Neural progenitor cell (in vitro differentiated cells): ENCODE measurements at regions not wholly inside any gene's neighbourhood (a gene's known extent, or its start where the extent isn't known, plus 50 kb on each side); places are given as distances from the start of the nearest gene placed in this dataset.

Experiments
- DNase-seq: peaks from one replicate; pipeline ENCODE4 v3.0.0-alpha.2; 2016; ENCODE audit warnings: low spot score
- H2AFZ ChIP-seq: fragments of 200-600 bp; sonication (generic); replicated peaks from 2 replicates; pipeline ENCODE4 v1.6.1; 2016; ENCODE audit warnings: antibody characterized with exemption
- H3F3A ChIP-seq: fragments of 200-600 bp; sonication (generic); 2 replicates; pipeline ENCODE4 v1.6.1; 2016; ENCODE audit warnings: antibody characterized with exemption, low read depth
- H3K27ac ChIP-seq: fragments of 200-600 bp; sonication (generic); 2 replicates; pipeline ENCODE4 v1.5.1; 2016; ENCODE audit warnings: mild to moderate bottlenecking
- H3K27me3 ChIP-seq: fragments of 200-600 bp; sonication (generic); 2 replicates; pipeline ENCODE4 v1.6.1; 2016; ENCODE audit warnings: mild to moderate bottlenecking, moderate library complexity
- H3K36me3 ChIP-seq: fragments of 200-600 bp; sonication (generic); 2 replicates; pipeline ENCODE4 v1.5.1; 2016
- H3K4me1 ChIP-seq: fragments of 200-600 bp; sonication (generic); 2 replicates; pipeline ENCODE4 v1.6.1; 2016; ENCODE audit warnings: mixed run types
- H3K4me2 ChIP-seq: fragments of 200-600 bp; sonication (generic); 2 replicates; pipeline ENCODE4 v1.6.1; 2016
- H3K4me3 ChIP-seq: fragments of 200-600 bp; sonication (generic); 2 replicates; pipeline ENCODE4 v1.5.1; 2016
- H3K79me2 ChIP-seq: fragments of 200-600 bp; sonication (generic); 2 replicates; pipeline ENCODE4 v1.6.1; 2016; ENCODE audit warnings: low read depth
- H3K9ac ChIP-seq: fragments of 200-600 bp; sonication (generic); 2 replicates; pipeline ENCODE4 v1.6.1; 2016
- H3K9me3 ChIP-seq: fragments of 200-600 bp; sonication (generic); 2 replicates; pipeline ENCODE4 v1.5.1; 2016; ENCODE audit warnings: low read depth
- H4K20me1 ChIP-seq: fragments of 200-600 bp; sonication (generic); 2 replicates; pipeline ENCODE4 v1.6.1; 2016; ENCODE audit warnings: low read depth
- H3K27ac Mint-ChIP-seq: 3 replicates; pipeline ENCODE4 v1.8.0; 2021; ENCODE audit warnings: mixed read lengths
- H3K27me3 Mint-ChIP-seq: 2 replicates; pipeline ENCODE4 v1.8.0; 2022; ENCODE audit warnings: low read depth, mild to moderate bottlenecking, inconsistent platforms, moderate library complexity, mixed read lengths; ENCODE audit not compliant: insufficient read depth
- H3K36me3 Mint-ChIP-seq: 3 replicates; pipeline ENCODE4 v1.8.0; 2021; ENCODE audit warnings: mixed read lengths
- H3K4me1 Mint-ChIP-seq: 3 replicates; pipeline ENCODE4 v1.8.0; 2021; ENCODE audit warnings: mixed read lengths
- H3K4me3 Mint-ChIP-seq: 3 replicates; pipeline ENCODE4 v1.8.0; 2021; ENCODE audit warnings: mild to moderate bottlenecking, moderate library complexity, mixed read lengths
- H3K9me3 Mint-ChIP-seq: 3 replicates; pipeline ENCODE4 v1.8.0; 2020; ENCODE audit warnings: mixed read lengths
- EZH2 ChIP-seq: fragments of 200-600 bp; sonication (generic); IDR thresholded peaks from 2 replicates; pipeline ENCODE4 v1.6.1; 2017; ENCODE audit warnings: antibody characterized with exemption, mild to moderate bottlenecking, moderate library complexity
- EZH2phosphoT487 ChIP-seq: fragments of 200-600 bp; sonication (generic); IDR thresholded peaks from 2 replicates; pipeline ENCODE4 v1.6.1; 2017; ENCODE audit warnings: antibody characterized with exemption
- TF ChIP-seq, protein P1 (sequence below): fragments of 200-600 bp; sonication (generic); IDR thresholded peaks from 2 replicates; pipeline ENCODE4 v1.5.1; 2017; ENCODE audit warnings: antibody characterized with exemption, mild to moderate bottlenecking

DNA sequence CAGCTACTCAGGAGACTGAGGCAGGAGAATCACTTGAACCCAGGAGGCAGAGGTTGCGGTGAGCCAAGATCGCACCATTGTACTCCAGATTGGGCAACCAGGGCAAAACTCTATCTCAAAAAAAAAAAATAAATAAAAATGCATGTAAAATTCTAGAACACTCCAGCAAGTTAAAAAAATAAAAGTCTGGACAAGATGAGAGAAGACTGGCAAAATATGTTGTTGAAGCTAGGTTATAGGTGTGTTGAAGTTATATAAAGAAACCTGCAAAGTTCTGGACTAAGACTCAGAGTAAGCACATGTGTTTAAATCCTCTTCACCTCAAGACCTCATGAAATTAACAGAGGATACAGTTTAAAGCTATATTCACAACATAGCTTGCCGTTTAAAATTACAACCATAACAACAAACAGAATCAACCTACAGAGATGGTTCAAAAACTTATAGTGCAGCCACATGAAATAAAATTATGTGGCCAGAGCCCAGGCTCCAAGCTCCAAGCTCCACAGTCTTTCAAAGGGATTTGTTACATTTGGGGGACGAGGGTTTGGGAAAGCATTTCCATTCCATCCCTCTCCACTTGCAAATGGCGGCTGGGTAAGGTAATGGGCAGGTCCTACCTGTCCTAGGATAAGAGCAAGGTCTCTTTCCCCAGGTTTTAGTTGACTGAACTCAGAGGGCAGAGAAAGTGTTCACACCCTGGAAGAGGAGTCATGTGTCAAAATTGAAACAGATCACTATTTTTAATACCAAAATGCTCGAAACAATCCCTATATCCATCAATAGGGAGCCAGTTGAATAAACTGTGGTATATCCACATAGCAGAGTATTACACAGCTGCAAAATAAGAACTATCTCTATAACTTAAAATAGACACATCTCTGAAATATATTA is 59.9 kb upstream of the MYCN start:
- no peaks in the 10 kb centered on the region for H3K27me3 ChIP-seq
- no peak overlapping the region for H3K4me2 ChIP-seq
- no peak overlapping the region for H2AFZ ChIP-seq
- no peaks in the 10 kb centered on the region for H3K36me3 ChIP-seq
- peaks cover 5% of the 10 kb centered on the region for H3K4me1 ChIP-seq
- no peaks in the 10 kb centered on the region for H3K9me3 ChIP-seq
- no peak overlapping the region for H3K9ac ChIP-seq
- peaks cover 4% of the 10 kb centered on the region for H3F3A ChIP-seq
- no peak overlapping the region for H3K27ac ChIP-seq
- DNase-seq: no peak
- H3K27ac Mint-ChIP-seq: no peak overlapping the region
- no peaks in the 10 kb centered on the region for H3K4me1 Mint-ChIP-seq
- H3K27me3 Mint-ChIP-seq: peaks cover 6% of the 10 kb centered on the region
- no peak overlapping the region for H3K4me3 Mint-ChIP-seq
- no peaks in the 10 kb centered on the region for H3K36me3 Mint-ChIP-seq
- H4K20me1 ChIP-seq: no peaks in the 10 kb centered on the region
- no peak overlapping the region for H3K4me3 ChIP-seq
- no peaks in the 10 kb centered on the region for H3K79me2 ChIP-seq
- peaks cover 13% of the 10 kb centered on the region for H3K9me3 Mint-ChIP-seq
- TF ChIP-seq, protein P1, sequence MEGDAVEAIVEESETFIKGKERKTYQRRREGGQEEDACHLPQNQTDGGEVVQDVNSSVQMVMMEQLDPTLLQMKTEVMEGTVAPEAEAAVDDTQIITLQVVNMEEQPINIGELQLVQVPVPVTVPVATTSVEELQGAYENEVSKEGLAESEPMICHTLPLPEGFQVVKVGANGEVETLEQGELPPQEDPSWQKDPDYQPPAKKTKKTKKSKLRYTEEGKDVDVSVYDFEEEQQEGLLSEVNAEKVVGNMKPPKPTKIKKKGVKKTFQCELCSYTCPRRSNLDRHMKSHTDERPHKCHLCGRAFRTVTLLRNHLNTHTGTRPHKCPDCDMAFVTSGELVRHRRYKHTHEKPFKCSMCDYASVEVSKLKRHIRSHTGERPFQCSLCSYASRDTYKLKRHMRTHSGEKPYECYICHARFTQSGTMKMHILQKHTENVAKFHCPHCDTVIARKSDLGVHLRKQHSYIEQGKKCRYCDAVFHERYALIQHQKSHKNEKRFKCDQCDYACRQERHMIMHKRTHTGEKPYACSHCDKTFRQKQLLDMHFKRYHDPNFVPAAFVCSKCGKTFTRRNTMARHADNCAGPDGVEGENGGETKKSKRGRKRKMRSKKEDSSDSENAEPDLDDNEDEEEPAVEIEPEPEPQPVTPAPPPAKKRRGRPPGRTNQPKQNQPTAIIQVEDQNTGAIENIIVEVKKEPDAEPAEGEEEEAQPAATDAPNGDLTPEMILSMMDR: no peak
- TF ChIP-seq EZH2: no peak
- TF ChIP-seq EZH2phosphoT487: no peak

DNA sequence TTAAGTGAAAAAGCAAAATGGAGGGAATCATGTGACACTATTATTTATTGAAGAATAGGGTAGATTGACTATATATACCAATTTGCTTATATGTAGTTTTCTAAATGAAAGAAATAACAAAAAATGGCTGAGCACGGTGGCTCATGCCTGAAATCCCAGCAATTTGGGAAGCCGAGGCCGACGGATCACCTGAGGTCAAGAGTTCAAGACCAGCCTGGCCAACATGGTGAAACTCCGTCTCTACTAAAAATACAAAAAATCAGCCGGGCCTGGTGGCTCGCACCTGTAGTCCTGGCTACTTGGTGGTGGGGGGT is 59.3 kb upstream of the MYCN start:
- DNase-seq: no peak
- Histone ChIP-seq H3K27me3 (no peaks in the 10 kb centered on the region), H3K79me2 (no peaks in the 10 kb centered on the region), H3K9ac (no peak overlapping the region), H4K20me1 (no peaks in the 10 kb centered on the region), H2AFZ (no peak overlapping the region), H3K4me3 (no peak overlapping the region), H3F3A (peaks cover 4% of the 10 kb centered on the region), H3K4me1 (peaks cover 5% of the 10 kb centered on the region), H3K36me3 (no peaks in the 10 kb centered on the region), H3K27ac (no peak overlapping the region), H3K9me3 (no peaks in the 10 kb centered on the region), H3K4me2 (no peak overlapping the region)
- Mint-ChIP-seq H3K27ac (no peak overlapping the region), H3K4me3 (no peak overlapping the region), H3K36me3 (no peaks in the 10 kb centered on the region), H3K9me3 (peaks cover 13% of the 10 kb centered on the region), H3K4me1 (no peaks in the 10 kb centered on the region), H3K27me3 (peaks cover 6% of the 10 kb centered on the region)
- TF ChIP-seq, protein P1: no peak
- TF ChIP-seq EZH2: no peak
- no peak for TF ChIP-seq EZH2phosphoT487

DNA sequence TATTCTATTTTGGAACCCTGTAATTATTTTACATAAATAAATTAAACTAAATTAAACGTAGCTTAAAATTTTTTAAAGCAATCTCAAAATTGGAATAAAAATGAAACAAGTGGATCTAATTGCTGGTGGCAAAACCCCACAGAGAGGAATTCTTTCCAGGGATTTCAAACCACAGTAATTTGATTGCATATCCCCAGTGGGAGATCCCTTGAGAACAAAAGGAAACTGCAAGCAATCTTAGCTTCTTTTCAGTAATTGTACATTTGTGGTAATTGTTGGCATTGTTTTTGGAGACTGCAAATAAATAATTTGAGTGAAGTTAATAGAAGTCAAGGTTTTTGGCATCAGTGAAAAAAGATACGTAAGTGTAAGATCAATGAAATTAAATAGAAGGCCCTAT is 58.7 kb upstream of the MYCN start:
- Histone ChIP-seq H3K4me2 (no peak overlapping the region), H4K20me1 (no peaks in the 10 kb centered on the region), H3F3A (peaks cover 4% of the 10 kb centered on the region), H3K27me3 (no peaks in the 10 kb centered on the region), H3K4me3 (no peak overlapping the region), H3K4me1 (peaks cover 5% of the 10 kb centered on the region), H3K9me3 (no peaks in the 10 kb centered on the region), H3K79me2 (no peaks in the 10 kb centered on the region), H3K27ac (peak overlapping the region; percentile 19), H3K9ac (no peak overlapping the region), H3K36me3 (no peaks in the 10 kb centered on the region), H2AFZ (no peak overlapping the region)
- no peak for DNase-seq
- H3K4me1 Mint-ChIP-seq: no peaks in the 10 kb centered on the region
- no peak overlapping the region for H3K4me3 Mint-ChIP-seq
- no peaks in the 10 kb centered on the region for H3K36me3 Mint-ChIP-seq
- H3K27me3 Mint-ChIP-seq: peaks cover 6% of the 10 kb centered on the region
- peaks cover 8% of the 10 kb centered on the region for H3K9me3 Mint-ChIP-seq
- TF ChIP-seq, protein P1: no peak
- TF ChIP-seq EZH2 (no peak), EZH2phosphoT487 (no peak)
- no peak overlapping the region for H3K27ac Mint-ChIP-seq
